KMS-11 (cell line): ENCODE measurements at regions not wholly inside any gene's neighbourhood (a gene's known extent, or its start where the extent isn't known, plus 50 kb on each side); places are given as distances from the start of the nearest gene placed in this dataset.

ENCODE experiments used
- H2AFZ ChIP-seq: fragments of 200-600 bp; sonication (generic); 2 replicates; pipeline ENCODE4 v1.6.1; 2016; ENCODE audit warnings: antibody characterized with exemption, mixed run types, low read depth
- H3K27ac ChIP-seq: fragments of 200-600 bp; sonication (generic); 2 replicates; pipeline ENCODE4 v1.6.1; 2016; ENCODE audit warnings: mild to moderate bottlenecking, mixed run types
- H3K27me3 ChIP-seq: fragments of 200-600 bp; sonication (generic); 2 replicates; pipeline ENCODE4 v1.6.1; 2017; ENCODE audit warnings: mild to moderate bottlenecking, low read depth, mixed run types, moderate library complexity; ENCODE audit not compliant: insufficient read depth
- H3K36me3 ChIP-seq: fragments of 200-600 bp; sonication (generic); 2 replicates; pipeline ENCODE4 v1.6.1; 2017; ENCODE audit warnings: mild to moderate bottlenecking, mixed run types; ENCODE audit not compliant: insufficient read depth
- H3K4me1 ChIP-seq: fragments of 200-600 bp; sonication (generic); 2 replicates; pipeline ENCODE4 v1.6.1; 2016; ENCODE audit warnings: mild to moderate bottlenecking, low read depth, mixed run types; ENCODE audit not compliant: poor library complexity, severe bottlenecking
- H3K4me2 ChIP-seq: fragments of 200-600 bp; sonication (generic); 2 replicates; pipeline ENCODE4 v1.7.0; 2016; ENCODE audit warnings: mild to moderate bottlenecking, mixed run types
- H3K4me3 ChIP-seq: fragments of 200-600 bp; sonication (generic); IDR thresholded peaks from 2 replicates; pipeline ENCODE4 v1.6.1; 2017; ENCODE audit warnings: low read depth, low read length, mixed read lengths; ENCODE audit not compliant: insufficient read depth
- H3K79me2 ChIP-seq: fragments of 200-600 bp; sonication (generic); 2 replicates; pipeline ENCODE4 v1.6.1; 2016; ENCODE audit warnings: low read depth, mixed run types; ENCODE audit not compliant: insufficient read depth
- H3K9ac ChIP-seq: fragments of 200-600 bp; sonication (generic); 2 replicates; pipeline ENCODE4 v1.6.1; 2016; ENCODE audit warnings: mild to moderate bottlenecking, mixed run types
- H4K20me1 ChIP-seq: fragments of 200-600 bp; sonication (generic); 2 replicates; pipeline ENCODE4 v1.6.1; 2016; ENCODE audit warnings: mild to moderate bottlenecking, mixed run types; ENCODE audit not compliant: insufficient read depth
- CTCF ChIP-seq: fragments of 200-600 bp; sonication (generic); conservative IDR thresholded peaks from 2 replicates; pipeline ENCODE4 v1.6.1; 2017; ENCODE audit warnings: low read depth, mild to moderate bottlenecking, antibody characterized with exemption, low read length, moderate library complexity, mixed read lengths

GRCh38 chr5:67957374-67957773 lies 258.2 kb upstream of the PIK3R1 start:
- no peak overlapping the region for H3K9ac ChIP-seq
- no peak overlapping the region for H3K4me2 ChIP-seq
- H3K79me2 ChIP-seq, result no peaks in the 10 kb centered on the region
- H3K27ac ChIP-seq, result no peak overlapping the region
- H3K4me1 ChIP-seq, result no peaks in the 10 kb centered on the region
- no peaks in the 10 kb centered on the region for H3K27me3 ChIP-seq
- H2AFZ ChIP-seq, result no peak overlapping the region
- H4K20me1 ChIP-seq, result no peaks in the 10 kb centered on the region
- H3K36me3 ChIP-seq, result no peaks in the 10 kb centered on the region
- H3K4me3 ChIP-seq, result no peak overlapping the region
- TF ChIP-seq CTCF, result no peak

- no peaks in the 10 kb centered on the region for H3K36me3 ChIP-seq
- no peak overlapping the region for H3K27ac ChIP-seq
- H4K20me1 ChIP-seq, result no peaks in the 10 kb centered on the region
Measured at GRCh38 chr5:67954351-67954750, 261.2 kb upstream of the PIK3R1 start.

GRCh38 chr5:67942421-67942820 lies 273.1 kb upstream of the PIK3R1 start:
- no peak overlapping the region for H2AFZ ChIP-seq
- H4K20me1 ChIP-seq, result no peaks in the 10 kb centered on the region
- no peak overlapping the region for H3K9ac ChIP-seq
- no peaks in the 10 kb centered on the region for H3K36me3 ChIP-seq
- H3K4me2 ChIP-seq, result no peak overlapping the region
- H3K4me1 ChIP-seq, result no peaks in the 10 kb centered on the region
- H3K79me2 ChIP-seq, result no peaks in the 10 kb centered on the region
- TF ChIP-seq CTCF, result no peak
- H3K4me3 ChIP-seq, result no peak overlapping the region
- H3K27me3 ChIP-seq, result no peaks in the 10 kb centered on the region
- H3K27ac ChIP-seq, result no peak overlapping the region

More at GRCh38 chr5:67954351-67954750, 261.2 kb upstream of the PIK3R1 start:
- no peaks in the 10 kb centered on the region for H3K4me1 ChIP-seq
- no peaks in the 10 kb centered on the region for H3K27me3 ChIP-seq
- H3K4me2 ChIP-seq, result no peak overlapping the region
- TF ChIP-seq CTCF, result no peak
- H2AFZ ChIP-seq, result no peak overlapping the region
- no peak overlapping the region for H3K4me3 ChIP-seq
- no peak overlapping the region for H3K9ac ChIP-seq
- no peaks in the 10 kb centered on the region for H3K79me2 ChIP-seq

GRCh38 chr5:67941614-67942401 lies 273.7 kb upstream of the PIK3R1 start:
- Histone ChIP-seq H3K79me2 (no peaks in the 10 kb centered on the region), H2AFZ (no peak overlapping the region), H3K27me3 (no peaks in the 10 kb centered on the region), H3K27ac (no peak overlapping the region), H4K20me1 (no peaks in the 10 kb centered on the region), H3K36me3 (no peaks in the 10 kb centered on the region), H3K4me1 (no peaks in the 10 kb centered on the region), H3K9ac (no peak overlapping the region), H3K4me3 (no peak overlapping the region), H3K4me2 (no peak overlapping the region)
- TF ChIP-seq CTCF, result no peak
